SIG-M5 (cell line): ENCODE measurements at regions not wholly inside any gene's neighbourhood (a gene's known extent, or its start where the extent isn't known, plus 50 kb on each side); places are given as distances from the start of the nearest gene placed in this dataset.
"Not testable (repeated sequence)": the region's sequence is repeated elsewhere in the genome, so short reads cannot be mapped to it uniquely, and the experiment has no call there.

Experiments
- DNase-seq: peaks from one replicate; lab custom pipeline; 2025; lab: John Stamatoyannopoulos, UW

GRCh38 chr6:121760745-121761144, 325.3 kb downstream of the GJA1 start:
- DNase-seq, result no peak

GRCh38 chr6:121764493-121764892, 329.0 kb downstream of the GJA1 start:
- DNase-seq, result no peak

- no peak for DNase-seq
Measured at GRCh38 chr6:121765060-121765459, 329.6 kb downstream of the GJA1 start.

- DNase-seq, result no peak
Measured at GRCh38 chr6:121767211-121767610, 331.8 kb downstream of the GJA1 start.

- no peak for DNase-seq
Measured at GRCh38 chr6:121770943-121771342, 335.5 kb downstream of the GJA1 start.

GRCh38 chr6:121771937-121772720, 336.7 kb downstream of the GJA1 start:
- DNase-seq, result no peak

- DNase-seq, result no peak
Measured at GRCh38 chr6:121776054-121776453, 340.6 kb downstream of the GJA1 start.

- DNase-seq, result no peak
Measured at GRCh38 chr6:121780325-121781321, 345.2 kb downstream of the GJA1 start.

GRCh38 chr6:121791396-121792315, 356.2 kb downstream of the GJA1 start:
- DNase-seq, result no peak

GRCh38 chr6:121794630-121795029, 359.2 kb downstream of the GJA1 start:
- DNase-seq, result no peak

- DNase-seq, result not testable (repeated sequence)
Measured at GRCh38 chr6:121797598-121797997, 362.2 kb downstream of the GJA1 start.

- DNase-seq, result not testable (repeated sequence)
Measured at GRCh38 chr6:121798126-121798525, 362.7 kb downstream of the GJA1 start.

GRCh38 chr6:121799574-121799973, 364.1 kb downstream of the GJA1 start:
- no peak for DNase-seq

- no peak for DNase-seq
Measured at GRCh38 chr6:121800047-121800446, 364.6 kb downstream of the GJA1 start.

- DNase-seq, result no peak
Measured at GRCh38 chr6:121806116-121806515, 370.7 kb downstream of the GJA1 start.

GRCh38 chr6:121809211-121809610, 373.8 kb downstream of the GJA1 start:
- no peak for DNase-seq

GRCh38 chr6:121810158-121811032, 374.9 kb downstream of the GJA1 start:
- DNase-seq, result no peak

GRCh38 chr6:121811106-121811505, 375.7 kb downstream of the GJA1 start:
- no peak for DNase-seq

- DNase-seq, result no peak
Measured at GRCh38 chr6:121816361-121816760, 380.9 kb downstream of the GJA1 start.

GRCh38 chr6:121816906-121817540, 381.6 kb downstream of the GJA1 start:
- no peak for DNase-seq
